Vagina (tissue), 2 donors: ENCODE measurements at regions not wholly inside any gene's neighbourhood (a gene's known extent, or its start where the extent isn't known, plus 50 kb on each side); places are given as distances from the start of the nearest gene placed in this dataset.

Source experiments
- DNase-seq, 2 donors: peaks; one replicate each; pipeline ENCODE4 v3.0.0-alpha.2; 2017; ENCODE audit errors: extremely low spot score in 2 of 2
- H3K27ac ChIP-seq: fragments of 200-600 bp; sonication (generic); one replicate; pipeline ENCODE4 v1.5.1; 2019
- H3K27me3 ChIP-seq: fragments of 200-600 bp; sonication (generic); one replicate; pipeline ENCODE4 v1.5.1; 2019
- H3K36me3 ChIP-seq, 2 donors: fragments of 200-600 bp; sonication (generic); one replicate each; pipeline ENCODE4 v1.5.1; 2017 to 2019
- H3K4me1 ChIP-seq: fragments of 200-600 bp; sonication (generic); one replicate; pipeline ENCODE4 v1.5.1; 2019
- H3K4me3 ChIP-seq, 2 donors: fragments of 200-600 bp; sonication (generic); 1 replicate in 1 of 2; 2 replicates in 1 of 2; pipeline ENCODE4 v1.5.1; 2016 to 2019
- H3K9me3 ChIP-seq: fragments of 200-600 bp; sonication (generic); one replicate; pipeline ENCODE4 v1.5.1; 2019
- POLR2A ChIP-seq, 2 donors: fragments of 450-650 bp; IDR thresholded peaks; one replicate each; pipeline ENCODE4 v1.6.1; 2017; ENCODE audit warnings: antibody characterized with exemption in 2 of 2, mild to moderate bottlenecking in 2 of 2, moderate library complexity in 2 of 2
- POLR2AphosphoS5 ChIP-seq, 2 donors: sonication (generic); formaldehyde crosslinking; IDR thresholded peaks; one replicate each; pipeline ENCODE4 v1.9.0; 2017; ENCODE audit warnings: antibody characterized with exemption in 2 of 2, mild to moderate bottlenecking in 2 of 2, low read depth in 1 of 2; ENCODE audit not compliant: insufficient read depth in 1 of 2
- intact Hi-C: fragments of 100-400 bp; cut with DNase I; formaldehyde crosslinking; loops from one replicate; pipeline ENCODE4 v1.15.1; 2023
- TF ChIP-seq, protein P1 (sequence below), 3 experiments: fragments of 450-650 bp in 2 of 3; fragments of 200-600 bp in 1 of 3; sonication (generic) in 1 of 3; IDR thresholded peaks; one replicate each; pipeline ENCODE4 v1.5.1; 2017 to 2019; ENCODE audit warnings: antibody characterized with exemption in 3 of 3, mild to moderate bottlenecking in 2 of 3, moderate library complexity in 2 of 3

DNA sequence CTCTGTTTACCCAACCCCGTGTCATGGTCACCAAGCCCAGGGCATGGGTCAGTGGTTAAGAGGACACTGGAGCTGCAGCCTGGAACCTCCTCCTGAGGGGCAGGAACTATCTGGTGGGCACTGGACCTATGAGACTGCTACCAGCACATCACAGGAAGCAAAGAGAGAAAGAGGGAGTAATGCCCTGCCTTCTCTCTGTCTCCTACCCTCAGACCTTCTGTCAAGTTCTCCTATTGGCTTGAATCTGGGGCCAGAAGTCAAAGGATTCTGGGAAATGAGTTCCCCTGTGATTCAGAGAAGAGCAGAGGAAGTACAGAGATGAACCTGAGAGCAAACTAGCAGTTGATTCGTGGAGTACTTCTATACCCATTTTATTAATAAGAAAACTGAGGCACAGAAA, 123.0 kb upstream of the GNAO1 start:
- Histone ChIP-seq H3K27ac (no peak overlapping the region), H3K4me1 (no peaks in the 10 kb centered on the region), H3K27me3 (no peaks in the 10 kb centered on the region), H3K9me3 (no peaks in the 10 kb centered on the region), H3K36me3 (no peaks in the 10 kb centered on the region), H3K4me3 (no peak overlapping the region)
- no peak for DNase-seq
- intact Hi-C loops: no loop called here
- no peak for TF ChIP-seq POLR2AphosphoS5 (IDR thresholded peaks at IDR 0.05; ENCODE audit: insufficient read depth in 1 of 2, low read depth in 1 of 2)
- TF ChIP-seq, protein P1, sequence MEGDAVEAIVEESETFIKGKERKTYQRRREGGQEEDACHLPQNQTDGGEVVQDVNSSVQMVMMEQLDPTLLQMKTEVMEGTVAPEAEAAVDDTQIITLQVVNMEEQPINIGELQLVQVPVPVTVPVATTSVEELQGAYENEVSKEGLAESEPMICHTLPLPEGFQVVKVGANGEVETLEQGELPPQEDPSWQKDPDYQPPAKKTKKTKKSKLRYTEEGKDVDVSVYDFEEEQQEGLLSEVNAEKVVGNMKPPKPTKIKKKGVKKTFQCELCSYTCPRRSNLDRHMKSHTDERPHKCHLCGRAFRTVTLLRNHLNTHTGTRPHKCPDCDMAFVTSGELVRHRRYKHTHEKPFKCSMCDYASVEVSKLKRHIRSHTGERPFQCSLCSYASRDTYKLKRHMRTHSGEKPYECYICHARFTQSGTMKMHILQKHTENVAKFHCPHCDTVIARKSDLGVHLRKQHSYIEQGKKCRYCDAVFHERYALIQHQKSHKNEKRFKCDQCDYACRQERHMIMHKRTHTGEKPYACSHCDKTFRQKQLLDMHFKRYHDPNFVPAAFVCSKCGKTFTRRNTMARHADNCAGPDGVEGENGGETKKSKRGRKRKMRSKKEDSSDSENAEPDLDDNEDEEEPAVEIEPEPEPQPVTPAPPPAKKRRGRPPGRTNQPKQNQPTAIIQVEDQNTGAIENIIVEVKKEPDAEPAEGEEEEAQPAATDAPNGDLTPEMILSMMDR (IDR thresholded peaks at IDR 0.05): no peak
- TF ChIP-seq POLR2A (IDR thresholded peaks at IDR 0.05): no peak

DNA sequence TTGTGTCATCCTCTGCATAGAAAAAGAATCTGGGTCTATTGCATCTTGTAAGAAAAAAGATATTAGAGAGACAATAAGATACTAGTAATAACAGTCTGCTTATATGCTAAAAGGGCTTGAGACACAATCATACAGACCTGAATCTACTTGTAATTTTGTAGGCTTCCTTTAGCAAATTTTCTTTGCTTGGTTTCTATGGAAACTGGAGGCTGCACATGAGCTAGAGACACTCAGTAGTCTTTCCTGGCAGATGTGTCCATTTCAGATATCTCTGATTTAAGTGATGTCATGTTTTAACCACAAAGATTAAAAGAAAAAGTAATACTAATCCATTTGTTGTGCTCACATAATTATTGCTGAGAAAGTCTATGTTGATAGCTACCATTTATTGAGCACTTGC, 123.9 kb upstream of the GNAO1 start:
- Histone ChIP-seq H3K4me1 (no peaks in the 10 kb centered on the region), H3K27me3 (no peaks in the 10 kb centered on the region), H3K4me3 (no peak overlapping the region), H3K27ac (no peak overlapping the region), H3K9me3 (no peaks in the 10 kb centered on the region), H3K36me3 (no peaks in the 10 kb centered on the region)
- no peak for DNase-seq
- TF ChIP-seq POLR2A (IDR thresholded peaks at IDR 0.05): no peak
- TF ChIP-seq, protein P1 (IDR thresholded peaks at IDR 0.05): no peak
- TF ChIP-seq POLR2AphosphoS5 (IDR thresholded peaks at IDR 0.05; ENCODE audit: insufficient read depth in 1 of 2, low read depth in 1 of 2): no peak
- intact Hi-C loops: no loop called here

DNA sequence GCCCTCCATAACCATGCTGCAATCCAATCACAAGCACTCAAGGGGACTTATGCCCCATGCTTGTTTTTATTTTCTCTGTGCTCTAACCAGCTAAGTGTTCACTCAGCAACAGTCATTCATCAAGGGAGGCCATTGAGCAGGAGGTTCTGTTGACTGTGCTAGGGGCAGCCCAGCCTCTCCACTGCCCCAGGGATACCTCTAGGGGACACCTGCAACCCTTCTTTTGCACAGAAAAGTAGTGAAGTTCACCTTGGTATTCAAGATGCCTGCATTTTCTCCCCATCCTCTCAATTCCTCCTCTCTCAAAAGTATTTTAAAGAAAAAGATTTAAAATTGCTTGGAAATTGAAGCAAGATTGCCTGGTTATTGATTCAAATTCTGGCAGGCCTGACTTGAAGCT, 124.7 kb upstream of the GNAO1 start:
- TF ChIP-seq POLR2AphosphoS5 (IDR thresholded peaks at IDR 0.05; ENCODE audit: insufficient read depth in 1 of 2, low read depth in 1 of 2) (no peak), POLR2A (IDR thresholded peaks at IDR 0.05) (no peak)
- TF ChIP-seq, protein P1 (IDR thresholded peaks at IDR 0.05): no peak

DNA sequence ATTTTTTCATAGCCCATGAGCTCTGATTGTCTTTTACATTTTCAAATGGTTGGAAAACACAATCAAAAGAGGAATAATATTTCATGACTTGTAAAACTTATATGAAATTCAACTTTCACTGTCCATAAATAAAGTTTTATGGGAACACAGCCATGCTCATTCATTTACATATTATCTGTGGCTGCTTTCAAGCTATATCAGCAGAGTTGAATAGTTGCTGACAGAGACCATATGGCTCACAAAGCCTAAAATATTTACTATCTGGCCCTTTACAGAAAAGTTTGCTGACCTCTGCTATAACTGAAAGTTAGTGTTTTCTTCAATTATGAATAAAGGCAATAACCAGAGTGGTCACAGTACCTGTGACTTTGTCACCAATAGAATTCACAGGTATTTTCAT, 128.2 kb upstream of the GNAO1 start:
- Histone ChIP-seq H3K9me3 (no peaks in the 10 kb centered on the region), H3K27ac (no peak overlapping the region), H3K36me3 (no peaks in the 10 kb centered on the region), H3K4me1 (no peaks in the 10 kb centered on the region), H3K27me3 (no peaks in the 10 kb centered on the region), H3K4me3 (no peak overlapping the region)
- intact Hi-C loops: no loop called here
- DNase-seq: no peak
- TF ChIP-seq POLR2AphosphoS5 (IDR thresholded peaks at IDR 0.05; ENCODE audit: insufficient read depth in 1 of 2, low read depth in 1 of 2) (no peak), POLR2A (IDR thresholded peaks at IDR 0.05) (no peak)
- TF ChIP-seq, protein P1 (IDR thresholded peaks at IDR 0.05): no peak

More for the DNA sequence above, 124.7 kb upstream of the GNAO1 start:
- no peak for DNase-seq
- intact Hi-C loops: no loop called here
- no peaks in the 10 kb centered on the region for H3K36me3 ChIP-seq
- no peaks in the 10 kb centered on the region for H3K9me3 ChIP-seq
- no peak overlapping the region for H3K4me3 ChIP-seq
- no peaks in the 10 kb centered on the region for H3K27me3 ChIP-seq
- no peaks in the 10 kb centered on the region for H3K4me1 ChIP-seq
- H3K27ac ChIP-seq: no peak overlapping the region

DNA sequence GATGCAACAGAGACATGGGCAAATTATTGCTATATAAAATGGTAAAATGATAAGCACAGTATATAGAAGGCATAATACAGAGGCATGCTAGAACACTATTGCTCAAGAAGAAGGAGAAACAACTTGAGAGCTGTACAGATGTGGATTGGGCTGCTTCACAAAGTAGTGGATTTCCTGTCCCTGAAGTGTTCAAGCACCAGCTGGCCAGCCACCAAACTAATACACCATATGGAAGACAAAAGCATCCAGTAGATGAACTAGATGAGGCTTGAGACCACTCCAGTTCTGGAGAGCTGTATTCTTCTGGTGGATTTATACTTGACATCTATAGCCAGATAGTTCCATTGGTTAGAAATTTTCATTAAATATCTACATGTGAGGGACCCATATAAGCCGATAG, 134.1 kb upstream of the GNAO1 start:
- Histone ChIP-seq H3K4me3 (no peak overlapping the region), H3K27ac (no peak overlapping the region), H3K4me1 (no peaks in the 10 kb centered on the region), H3K27me3 (no peaks in the 10 kb centered on the region), H3K36me3 (no peaks in the 10 kb centered on the region), H3K9me3 (no peaks in the 10 kb centered on the region)
- DNase-seq: no peak
- TF ChIP-seq POLR2A (IDR thresholded peaks at IDR 0.05) (no peak), POLR2AphosphoS5 (IDR thresholded peaks at IDR 0.05; ENCODE audit: insufficient read depth in 1 of 2, low read depth in 1 of 2) (no peak)
- TF ChIP-seq, protein P1 (IDR thresholded peaks at IDR 0.05): no peak
- intact Hi-C loops: no loop called here
